ENCODE measurements at regions not wholly inside any gene's neighbourhood (a gene's known extent, or its start where the extent isn't known, plus 50 kb on each side); places are given as distances from the start of the nearest gene placed in this dataset.

DNA sequence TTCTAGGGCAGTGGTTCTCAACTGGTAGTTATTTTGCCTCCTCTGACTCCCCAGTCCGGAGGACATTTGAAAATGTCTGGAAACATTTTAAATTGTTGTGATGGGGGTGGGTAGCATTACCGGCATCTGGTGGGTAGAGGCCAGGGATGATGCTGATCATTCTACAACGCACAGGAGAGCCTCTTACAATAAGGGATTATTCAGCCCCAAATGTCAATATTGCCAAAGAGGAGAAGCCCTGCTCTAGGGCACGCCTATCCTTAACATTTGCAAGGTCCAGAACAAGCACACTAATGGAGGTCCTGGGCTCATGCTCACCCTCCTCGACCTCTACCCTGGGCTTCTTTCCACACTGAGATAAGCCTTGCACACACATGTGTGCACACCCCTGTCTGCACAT is 106.4 kb downstream of the MINAR1 start:
- TF ChIP-seq EP300 (IDR thresholded peaks at IDR 0.05; ENCODE audit: low read depth) (no peak), POLR2A (IDR thresholded peaks at IDR 0.05) (no peak)
- TF ChIP-seq, protein P1, sequence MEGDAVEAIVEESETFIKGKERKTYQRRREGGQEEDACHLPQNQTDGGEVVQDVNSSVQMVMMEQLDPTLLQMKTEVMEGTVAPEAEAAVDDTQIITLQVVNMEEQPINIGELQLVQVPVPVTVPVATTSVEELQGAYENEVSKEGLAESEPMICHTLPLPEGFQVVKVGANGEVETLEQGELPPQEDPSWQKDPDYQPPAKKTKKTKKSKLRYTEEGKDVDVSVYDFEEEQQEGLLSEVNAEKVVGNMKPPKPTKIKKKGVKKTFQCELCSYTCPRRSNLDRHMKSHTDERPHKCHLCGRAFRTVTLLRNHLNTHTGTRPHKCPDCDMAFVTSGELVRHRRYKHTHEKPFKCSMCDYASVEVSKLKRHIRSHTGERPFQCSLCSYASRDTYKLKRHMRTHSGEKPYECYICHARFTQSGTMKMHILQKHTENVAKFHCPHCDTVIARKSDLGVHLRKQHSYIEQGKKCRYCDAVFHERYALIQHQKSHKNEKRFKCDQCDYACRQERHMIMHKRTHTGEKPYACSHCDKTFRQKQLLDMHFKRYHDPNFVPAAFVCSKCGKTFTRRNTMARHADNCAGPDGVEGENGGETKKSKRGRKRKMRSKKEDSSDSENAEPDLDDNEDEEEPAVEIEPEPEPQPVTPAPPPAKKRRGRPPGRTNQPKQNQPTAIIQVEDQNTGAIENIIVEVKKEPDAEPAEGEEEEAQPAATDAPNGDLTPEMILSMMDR (IDR thresholded peaks at IDR 0.05) = no peak
